ENCODE measurements at regions not wholly inside any gene's neighbourhood (a gene's known extent, or its start where the extent isn't known, plus 50 kb on each side); places are given as distances from the start of the nearest gene placed in this dataset.

- H3K79me2 ChIP-seq (ENCODE audit: insufficient read depth, low read length): no peaks in the 10 kb centered on the region
These were observed 116.0 kb upstream of the TMEM18 start for GRCh38 chr2:793236-793635.

More at GRCh38 chr2:793236-793635, 116.0 kb upstream of the TMEM18 start:
- H2BK120ac ChIP-seq (ENCODE audit: low read depth, low read length, poor library complexity, severe bottlenecking): no peak overlapping the region
- no peak overlapping the region for H3K23ac ChIP-seq (ENCODE audit: insufficient read length, low read depth, low read length)
- H3K56ac ChIP-seq (ENCODE audit: insufficient read length, low read depth, low read length): no peak overlapping the region
- H3K27ac ChIP-seq (ENCODE audit: insufficient read length, low read depth, low read length): no peak overlapping the region
- H3K23me2 ChIP-seq (ENCODE audit: insufficient read length, low read depth, low read length, poor library complexity, severe bottlenecking): no peaks in the 10 kb centered on the region
- H2BK20ac ChIP-seq (ENCODE audit: low read depth, low read length, poor library complexity, severe bottlenecking): no peak overlapping the region
- no peak overlapping the region for H3T11ph ChIP-seq (ENCODE audit: low read length)
- no peak overlapping the region for H3K27ac Mint-ChIP-seq
- no peak overlapping the region for H3K14ac ChIP-seq (ENCODE audit: insufficient read depth, low read length)
- H3K9me3 ChIP-seq (ENCODE audit: control insufficient read depth, low read depth, low read length): peaks cover 5% of the 10 kb centered on the region
- WGBS (ENCODE audit: extremely low coverage, insufficient read length, low lambda C conversion rate): no CpG with 5 or more reads among the region's 7 CpGs
- H3K4me2 ChIP-seq (ENCODE audit: insufficient read depth, insufficient read length, low read length): no peak overlapping the region
- H3K4me3 Mint-ChIP-seq: no peak overlapping the region
- H2BK12ac ChIP-seq (ENCODE audit: insufficient read length, low read depth, low read length): no peak overlapping the region
- H2BK15ac ChIP-seq (ENCODE audit: low read depth, low read length): no peak overlapping the region
- peaks cover 12 to 23% of the 10 kb centered on the region in 2 experiments for H3K9me3 Mint-ChIP-seq
- no peak overlapping the region for H3K4ac ChIP-seq (ENCODE audit: low read depth, low read length)
- no peak overlapping the region for H4K8ac ChIP-seq (replicated peaks; ENCODE audit: insufficient read length, low read depth, low read length)
- H4K5ac ChIP-seq (ENCODE audit: insufficient read length, low read depth, low read length): no peak overlapping the region
- H3K79me1 ChIP-seq (ENCODE audit: insufficient read depth, low read depth, low read length, poor library complexity, severe bottlenecking): no peaks in the 10 kb centered on the region
- no peak overlapping the region for H3K9ac ChIP-seq (ENCODE audit: extremely low read depth, insufficient read length, low read length)
- no peak overlapping the region for H2BK5ac ChIP-seq (ENCODE audit: insufficient read length, low read length)
- H3K18ac ChIP-seq (ENCODE audit: insufficient read length, low read depth, low read length): no peak overlapping the region
- no peaks in the 10 kb centered on the region for H4K20me1 ChIP-seq (ENCODE audit: control insufficient read depth, insufficient read depth, insufficient read length)
- TF ChIP-seq, protein P1, sequence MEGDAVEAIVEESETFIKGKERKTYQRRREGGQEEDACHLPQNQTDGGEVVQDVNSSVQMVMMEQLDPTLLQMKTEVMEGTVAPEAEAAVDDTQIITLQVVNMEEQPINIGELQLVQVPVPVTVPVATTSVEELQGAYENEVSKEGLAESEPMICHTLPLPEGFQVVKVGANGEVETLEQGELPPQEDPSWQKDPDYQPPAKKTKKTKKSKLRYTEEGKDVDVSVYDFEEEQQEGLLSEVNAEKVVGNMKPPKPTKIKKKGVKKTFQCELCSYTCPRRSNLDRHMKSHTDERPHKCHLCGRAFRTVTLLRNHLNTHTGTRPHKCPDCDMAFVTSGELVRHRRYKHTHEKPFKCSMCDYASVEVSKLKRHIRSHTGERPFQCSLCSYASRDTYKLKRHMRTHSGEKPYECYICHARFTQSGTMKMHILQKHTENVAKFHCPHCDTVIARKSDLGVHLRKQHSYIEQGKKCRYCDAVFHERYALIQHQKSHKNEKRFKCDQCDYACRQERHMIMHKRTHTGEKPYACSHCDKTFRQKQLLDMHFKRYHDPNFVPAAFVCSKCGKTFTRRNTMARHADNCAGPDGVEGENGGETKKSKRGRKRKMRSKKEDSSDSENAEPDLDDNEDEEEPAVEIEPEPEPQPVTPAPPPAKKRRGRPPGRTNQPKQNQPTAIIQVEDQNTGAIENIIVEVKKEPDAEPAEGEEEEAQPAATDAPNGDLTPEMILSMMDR (conservative IDR thresholded peaks at IDR 0.05): no peak
- no peak for DNase-seq
- no peak overlapping the region for H2AK5ac ChIP-seq (ENCODE audit: insufficient read length, low read length)
- peaks cover 9 to 11% of the 10 kb centered on the region in 2 experiments for H3K4me1 Mint-ChIP-seq
- no peak overlapping the region for H2AFZ ChIP-seq (ENCODE audit: low read length)
- peaks cover 0 to 19% (median 3%) of the 10 kb centered on the region in 3 experiments; a peak in 5 of 7 replicates for H3K36me3 Mint-ChIP-seq (ENCODE audit: insufficient read depth in 1 of 3, low read depth in 3 of 3)
- no peak overlapping the region for H4K91ac ChIP-seq (ENCODE audit: insufficient read length, low read depth, low read length)
- peaks cover 12% of the 10 kb centered on the region for H3K27me3 Mint-ChIP-seq (ENCODE audit: low read depth)
- H3K27me3 ChIP-seq (ENCODE audit: insufficient read depth, low read length): no peaks in the 10 kb centered on the region
- no peaks in the 10 kb centered on the region for H3K4me1 ChIP-seq (ENCODE audit: insufficient read depth, low read length)

All from H9 (cell line).